Activated gamma-delta T cell treated with Interleukin-2 at 50 U/mL for 16 hours (primary cell): ENCODE measurements at regions not wholly inside any gene's neighbourhood (a gene's known extent, or its start where the extent isn't known, plus 50 kb on each side); places are given as distances from the start of the nearest gene placed in this dataset.

Source experiments
- DNase-seq: peaks from one replicate; pipeline ENCODE4 v3.0.0-alpha.2; 2020

GRCh38 chr18:77601567-77601966, 351.9 kb downstream of the GALR1 start:
- no peak for DNase-seq

- no peak for DNase-seq
Measured at GRCh38 chr18:77607087-77607486, 357.4 kb downstream of the GALR1 start.

DNA sequence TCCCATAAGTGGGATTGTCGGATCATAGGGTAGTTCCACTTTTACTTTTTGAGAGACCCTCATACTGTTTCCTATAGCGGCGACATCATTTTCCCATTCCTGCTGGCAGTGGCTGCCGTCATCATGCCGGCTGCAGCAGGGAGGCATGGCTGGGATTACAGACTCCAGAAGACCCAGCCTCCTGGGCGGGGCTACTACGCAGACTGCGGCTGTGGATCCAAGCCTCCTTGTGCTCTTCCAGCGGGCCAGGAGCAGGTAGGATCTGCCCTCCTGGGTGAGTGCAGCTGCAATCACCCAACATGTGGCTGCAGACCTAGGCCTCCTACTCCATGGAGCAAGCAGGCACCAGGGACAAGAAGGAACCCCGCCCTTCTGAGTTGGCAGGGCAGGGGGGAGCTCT, 359.2 kb downstream of the GALR1 start:
- DNase-seq, result no peak

DNA sequence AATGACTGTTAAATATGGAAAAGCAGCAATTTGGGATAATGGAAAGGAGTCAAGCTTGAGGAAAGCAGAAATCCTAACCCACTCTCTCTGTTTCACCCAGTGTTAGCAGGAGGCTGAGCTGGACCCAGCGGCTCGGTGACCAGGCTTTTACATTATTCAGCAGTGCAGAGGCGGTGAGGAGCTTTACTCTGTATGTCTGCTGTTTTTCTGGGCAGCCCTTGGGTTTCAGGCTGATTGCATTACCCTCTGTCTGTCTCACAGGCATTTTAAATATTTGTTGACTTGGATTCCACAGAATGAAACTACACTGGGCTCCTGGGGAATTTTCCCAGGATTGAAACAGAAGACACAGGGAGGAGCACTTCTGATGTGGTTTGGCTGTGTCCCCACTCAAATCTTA, 368.0 kb downstream of the GALR1 start:
- DNase-seq, result no peak

GRCh38 chr18:77619525-77619924, 369.9 kb downstream of the GALR1 start:
- no peak for DNase-seq

DNA sequence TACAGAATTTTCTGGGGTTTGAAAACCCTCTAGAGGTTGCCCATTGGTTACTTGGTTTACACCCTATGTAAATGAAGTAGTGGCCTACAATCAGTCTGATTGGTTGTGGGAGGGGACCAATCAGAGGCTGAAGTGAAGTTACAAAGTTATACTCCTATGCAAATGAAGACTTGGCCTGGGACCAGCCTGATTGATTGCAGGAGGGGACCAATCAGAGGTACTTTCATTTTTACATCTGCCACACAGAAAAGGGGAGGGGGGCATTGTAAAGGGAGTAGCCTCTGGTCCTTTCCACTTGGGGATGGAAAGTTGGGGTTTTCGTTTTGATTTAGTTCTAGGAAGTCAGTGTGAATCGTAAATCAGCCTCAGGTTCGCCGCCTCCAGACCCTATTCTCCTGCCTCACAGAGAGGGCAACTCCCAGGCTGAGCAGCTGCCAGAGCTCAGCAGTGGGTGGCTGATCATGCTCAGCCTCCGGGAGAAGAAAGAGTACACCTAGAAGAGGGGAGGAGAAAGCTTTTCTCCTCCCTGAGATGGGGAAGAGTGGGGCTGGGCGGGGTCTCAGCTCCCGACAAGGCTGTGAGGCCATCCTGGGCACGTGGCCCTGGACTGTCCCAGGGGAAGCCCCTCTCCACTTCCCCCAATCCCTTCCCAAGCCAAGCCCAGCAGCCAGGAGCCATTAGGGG, 372.5 kb downstream of the GALR1 start:
- DNase-seq, result no peak

DNA sequence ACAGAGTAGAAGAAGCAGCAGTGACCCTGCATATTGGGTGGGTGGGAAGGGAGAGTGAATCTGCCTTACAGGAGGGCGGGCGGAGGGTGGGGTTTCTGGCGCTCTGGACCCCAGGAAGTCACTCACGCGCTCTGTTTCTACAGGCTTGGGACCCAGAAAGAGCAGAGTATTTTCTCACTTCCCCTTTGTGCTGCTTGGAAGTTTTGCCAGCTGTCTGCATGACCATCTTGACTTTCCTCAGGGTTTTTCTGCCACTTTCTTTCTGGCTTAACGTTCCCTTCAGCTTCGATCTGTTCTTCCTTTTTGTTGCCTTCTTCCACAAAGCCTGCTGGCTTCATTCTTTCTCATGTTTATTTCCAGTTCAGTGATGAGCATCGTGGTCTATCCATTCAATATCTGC, 383.1 kb downstream of the GALR1 start:
- no peak for DNase-seq

GRCh38 chr18:77634494-77634893, 384.8 kb downstream of the GALR1 start:
- no peak for DNase-seq

DNA sequence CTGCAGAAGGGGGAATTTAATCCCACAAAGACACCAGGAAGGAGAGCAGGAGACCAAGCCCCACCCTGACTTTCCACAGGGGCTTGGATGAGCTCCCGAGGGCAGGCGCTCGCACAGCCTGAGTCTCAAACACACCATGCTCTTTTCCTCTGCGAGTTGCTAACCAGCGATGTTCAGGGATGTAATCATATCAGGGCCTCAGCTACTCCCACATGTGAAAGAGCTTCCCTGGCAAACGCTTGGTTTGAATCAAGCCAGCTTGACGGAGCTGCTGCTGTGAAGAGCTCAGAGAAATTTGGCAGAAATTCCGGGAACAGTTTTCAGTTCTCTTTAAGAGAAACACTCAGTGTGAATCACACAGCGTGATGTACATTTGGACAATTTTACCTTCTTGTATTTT, 385.8 kb downstream of the GALR1 start:
- DNase-seq, result no peak

DNA sequence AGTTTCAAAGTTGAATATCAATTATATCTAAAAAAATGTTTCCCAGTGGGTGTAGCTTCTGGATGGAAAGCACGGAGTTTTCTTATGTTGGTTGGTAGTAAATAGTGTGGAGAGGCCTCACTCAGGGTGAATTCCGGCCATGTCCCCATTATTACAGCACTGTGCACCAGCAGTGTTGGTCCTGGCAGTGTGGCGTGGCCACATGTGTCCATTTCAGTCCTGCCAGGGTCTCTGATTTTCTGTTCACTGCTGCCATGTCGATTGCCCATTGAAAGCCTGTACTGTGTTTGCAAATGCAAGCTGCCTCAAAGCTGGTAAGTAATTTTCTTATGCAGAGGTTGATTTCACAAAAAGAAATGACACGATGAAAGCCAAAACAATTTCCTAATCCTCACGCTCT, 386.2 kb downstream of the GALR1 start:
- DNase-seq, result no peak

- DNase-seq, result no peak
Measured at GRCh38 chr18:77645170-77645872, 395.7 kb downstream of the GALR1 start.

DNA sequence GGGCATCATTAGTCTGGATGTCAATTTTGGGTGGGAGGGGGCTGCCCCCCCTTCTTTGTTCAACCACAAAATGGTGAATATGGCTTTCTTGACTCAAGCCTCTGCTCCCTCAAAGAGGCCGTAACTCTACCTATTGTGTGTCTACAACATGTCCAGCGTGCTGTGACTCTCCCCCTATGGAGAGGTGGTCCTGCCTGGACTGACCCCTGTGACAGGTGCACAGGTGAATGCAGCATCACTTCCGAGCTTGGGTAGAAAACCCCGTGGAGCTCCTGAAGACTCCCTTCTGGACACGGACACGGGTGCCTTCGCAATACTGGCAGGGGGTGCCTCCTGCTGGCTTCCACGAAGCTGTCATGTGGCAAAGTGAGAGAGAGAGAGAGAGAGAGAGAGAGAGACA, 397.8 kb downstream of the GALR1 start:
- no peak for DNase-seq

- DNase-seq, result no peak
Measured at GRCh38 chr18:77648411-77648810, 398.8 kb downstream of the GALR1 start.

GRCh38 chr18:77650799-77651385, 401.2 kb downstream of the GALR1 start:
- peak; percentile 43 for DNase-seq

DNA sequence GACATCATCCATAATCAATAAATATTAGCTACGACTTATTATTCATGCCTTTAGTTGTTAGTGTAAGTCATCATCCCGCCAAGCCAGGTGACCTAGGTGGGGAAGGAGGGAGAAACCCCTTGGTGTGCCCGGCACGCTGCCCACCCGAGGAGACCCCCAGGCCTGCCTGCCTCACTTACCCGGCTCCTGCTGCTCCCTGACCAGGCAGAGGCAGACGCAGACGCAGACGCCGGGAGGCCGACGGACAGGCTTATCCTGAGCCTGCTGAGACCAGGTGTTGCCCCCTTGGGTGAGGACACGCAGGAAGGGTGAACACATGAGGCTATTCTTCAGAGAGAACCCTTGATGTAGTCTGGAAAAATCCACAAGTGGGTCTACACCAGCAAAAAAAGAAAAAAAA, 401.8 kb downstream of the GALR1 start:
- DNase-seq, result no peak

- no peak for DNase-seq
Measured at GRCh38 chr18:77653792-77654191, 404.1 kb downstream of the GALR1 start.

- no peak for DNase-seq
Measured at GRCh38 chr18:77654302-77654701, 404.7 kb downstream of the GALR1 start.

- no peak for DNase-seq
Measured at GRCh38 chr18:77657651-77658298, 408.1 kb downstream of the GALR1 start.

GRCh38 chr18:77658299-77658662, 408.6 kb downstream of the GALR1 start:
- DNase-seq, result no peak

GRCh38 chr18:77658751-77659448, 409.3 kb downstream of the GALR1 start:
- no peak for DNase-seq

DNA sequence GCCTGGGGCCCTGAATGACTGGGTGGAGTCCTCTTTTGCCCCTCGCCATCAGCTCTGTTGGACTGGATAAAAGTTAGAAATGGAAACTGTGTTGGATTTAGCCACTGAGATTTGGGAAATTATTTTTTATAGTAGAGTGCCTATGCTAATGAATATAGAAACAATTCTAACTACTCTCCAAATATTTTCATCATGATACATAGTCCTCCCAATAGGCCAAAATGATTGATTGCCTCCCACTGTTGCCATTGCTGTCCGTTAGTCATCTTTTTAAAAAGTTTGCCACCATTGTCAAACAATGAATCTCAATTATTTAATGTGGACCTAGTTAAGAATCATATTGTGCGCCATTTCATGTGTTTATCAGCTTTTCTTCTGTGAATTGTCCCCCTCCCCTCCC, 417.0 kb downstream of the GALR1 start:
- DNase-seq, result no peak

GRCh38 chr18:77668219-77668618, 418.6 kb downstream of the GALR1 start:
- DNase-seq, result no peak

GRCh38 chr18:77669331-77669730, 419.7 kb downstream of the GALR1 start:
- DNase-seq, result no peak
